GM23338 (cell line): ENCODE measurements at regions not wholly inside any gene's neighbourhood (a gene's known extent, or its start where the extent isn't known, plus 50 kb on each side); places are given as distances from the start of the nearest gene placed in this dataset.

Experiments used
- ATAC-seq: fragments of 200-7000 bp; cut with Tn5 transposase; 3 replicates; pipeline ENCODE4 v1.9.1; 2020
- DNase-seq: peaks from one replicate; pipeline ENCODE4 v3.0.0-alpha.2; 2015; ENCODE audit warnings: low spot score
- H2AFZ ChIP-seq: fragments of 200-600 bp; sonication (generic); 2 replicates; pipeline ENCODE4 v1.8.0; 2016; ENCODE audit warnings: antibody characterized with exemption, mild to moderate bottlenecking, moderate library complexity
- H3F3A ChIP-seq: fragments of 200-600 bp; sonication (generic); replicated peaks from 2 replicates; pipeline ENCODE4 v1.8.0; 2017; ENCODE audit warnings: antibody characterized with exemption, mixed run types, low read depth
- H3K27ac ChIP-seq: fragments of 200-600 bp; sonication (generic); 2 replicates; pipeline ENCODE4 v1.6.1; 2016; ENCODE audit warnings: low read depth
- H3K27me3 ChIP-seq: fragments of 200-600 bp; sonication (generic); 2 replicates; pipeline ENCODE4 v1.8.0; 2016; ENCODE audit warnings: mild to moderate bottlenecking, mixed run types, moderate library complexity; ENCODE audit not compliant: insufficient read depth
- H3K36me3 ChIP-seq: fragments of 200-600 bp; sonication (generic); 2 replicates; pipeline ENCODE4 v1.8.0; 2016; ENCODE audit warnings: mild to moderate bottlenecking; ENCODE audit not compliant: insufficient read depth
- H3K4me1 ChIP-seq: fragments of 200-600 bp; sonication (generic); 2 replicates; pipeline ENCODE4 v1.8.0; 2016; ENCODE audit warnings: mild to moderate bottlenecking, moderate library complexity; ENCODE audit not compliant: insufficient read depth
- H3K4me2 ChIP-seq: fragments of 200-600 bp; sonication (generic); 2 replicates; pipeline ENCODE4 v1.7.1; 2017; ENCODE audit warnings: mixed run types
- H3K4me3 ChIP-seq: fragments of 200-600 bp; sonication (generic); 2 replicates; pipeline ENCODE4 v1.6.1; 2016; ENCODE audit warnings: mixed run types
- H3K79me2 ChIP-seq: fragments of 200-600 bp; sonication (generic); replicated peaks from 2 replicates; pipeline ENCODE4 v1.8.0; 2017; ENCODE audit warnings: mild to moderate bottlenecking; ENCODE audit not compliant: insufficient read depth
- H3K9me2 ChIP-seq: fragments of 200-600 bp; sonication (generic); 2 replicates; pipeline ENCODE4 v1.8.0; 2017; ENCODE audit not compliant: insufficient read depth
- H4K20me1 ChIP-seq: fragments of 200-600 bp; sonication (generic); replicated peaks from 2 replicates; pipeline ENCODE4 v1.8.0; 2017; ENCODE audit warnings: mild to moderate bottlenecking; ENCODE audit not compliant: insufficient read depth
- H3K27ac Mint-ChIP-seq: 2 replicates; pipeline ENCODE4 v1.8.0; 2020; ENCODE audit warnings: inconsistent platforms, mild to moderate bottlenecking, moderate library complexity, mixed read lengths
- H3K27me3 Mint-ChIP-seq: 3 replicates; pipeline ENCODE4 v1.8.0; 2022; ENCODE audit warnings: low read depth, mild to moderate bottlenecking, moderate library complexity, mixed read lengths, inconsistent platforms; ENCODE audit not compliant: insufficient read depth, poor library complexity
- H3K36me3 Mint-ChIP-seq: 3 replicates; pipeline ENCODE4 v1.8.0; 2021; ENCODE audit warnings: low read depth, mild to moderate bottlenecking, inconsistent platforms, moderate library complexity, mixed read lengths
- H3K4me1 Mint-ChIP-seq: 3 replicates; pipeline ENCODE4 v1.8.0; 2020; ENCODE audit warnings: mild to moderate bottlenecking, inconsistent platforms, mixed read lengths
- H3K4me3 Mint-ChIP-seq: 3 replicates; pipeline ENCODE4 v1.8.0; 2021; ENCODE audit warnings: moderate library complexity, mild to moderate bottlenecking, inconsistent platforms, mixed read lengths
- H3K9me3 Mint-ChIP-seq: 3 replicates; pipeline ENCODE4 v1.8.0; 2020; ENCODE audit warnings: moderate library complexity, mild to moderate bottlenecking, inconsistent platforms, mixed read lengths
- ETS1 ChIP-seq: IDR thresholded peaks from 2 replicates; pipeline ENCODE4 v1.6.1; 2016; ENCODE audit warnings: antibody characterized with exemption
- EZH2phosphoT487 ChIP-seq: fragments of 200-600 bp; sonication (generic); IDR thresholded peaks from one replicate; pipeline ENCODE4 v1.8.1; 2018; ENCODE audit warnings: antibody characterized with exemption; ENCODE audit not compliant: unreplicated experiment
- JUNB ChIP-seq: IDR thresholded peaks from one replicate; pipeline ENCODE4 v1.6.1; 2016; ENCODE audit warnings: antibody characterized with exemption; ENCODE audit not compliant: unreplicated experiment
- NANOG ChIP-seq: IDR thresholded peaks from 2 replicates; pipeline ENCODE4 v1.6.1; 2016; ENCODE audit warnings: antibody characterized with exemption, borderline replicate concordance
- POLR2AphosphoS5 ChIP-seq: IDR thresholded peaks from 2 replicates; pipeline ENCODE4 v1.6.1; 2016; ENCODE audit warnings: antibody characterized with exemption, low read depth
- STAT1 ChIP-seq: IDR thresholded peaks from one replicate; pipeline ENCODE4 v1.6.1; 2016; ENCODE audit warnings: antibody characterized with exemption; ENCODE audit not compliant: unreplicated experiment
- ZNF331 ChIP-seq: fragments of 250-450 bp; sonication (Bioruptor Pico); IDR thresholded peaks from 2 replicates; pipeline ENCODE4 v1.5.0; 2020; ENCODE audit warnings: low read depth, mild to moderate bottlenecking, moderate library complexity
- TF ChIP-seq, protein P1 (sequence below): fragments of 250-450 bp; sonication (Bioruptor Pico); IDR thresholded peaks from 2 replicates; pipeline ENCODE4 v1.5.0; 2020; ENCODE audit warnings: mild to moderate bottlenecking, moderate library complexity

GRCh38 chr20:22001886-22002285 lies 296.4 kb downstream of the PAX1 start:
- H3K4me1 Mint-ChIP-seq, result no peaks in the 10 kb centered on the region
- H3K9me3 Mint-ChIP-seq, result no peaks in the 10 kb centered on the region
- Histone ChIP-seq H3K4me2 (no peak overlapping the region), H4K20me1 (no peaks in the 10 kb centered on the region), H2AFZ (no peak overlapping the region), H3K79me2 (no peaks in the 10 kb centered on the region), H3K27ac (no peak overlapping the region), H3K9me2 (no peaks in the 10 kb centered on the region), H3K4me3 (no peak overlapping the region), H3K4me1 (no peaks in the 10 kb centered on the region), H3K27me3 (no peaks in the 10 kb centered on the region), H3K36me3 (no peaks in the 10 kb centered on the region), H3F3A (no peaks in the 10 kb centered on the region)
- no peak overlapping the region for H3K27ac Mint-ChIP-seq
- H3K36me3 Mint-ChIP-seq, result no peaks in the 10 kb centered on the region
- H3K27me3 Mint-ChIP-seq, result no peaks in the 10 kb centered on the region
- no peak for DNase-seq
- ATAC-seq, result no peak
- no peak overlapping the region for H3K4me3 Mint-ChIP-seq
- TF ChIP-seq ETS1 (no peak), EZH2phosphoT487 (no peak), ZNF331 (CRISPR knock-in tag) (no peak), POLR2AphosphoS5 (no peak), NANOG (no peak), JUNB (no peak), STAT1 (no peak)
- TF ChIP-seq, protein P1, sequence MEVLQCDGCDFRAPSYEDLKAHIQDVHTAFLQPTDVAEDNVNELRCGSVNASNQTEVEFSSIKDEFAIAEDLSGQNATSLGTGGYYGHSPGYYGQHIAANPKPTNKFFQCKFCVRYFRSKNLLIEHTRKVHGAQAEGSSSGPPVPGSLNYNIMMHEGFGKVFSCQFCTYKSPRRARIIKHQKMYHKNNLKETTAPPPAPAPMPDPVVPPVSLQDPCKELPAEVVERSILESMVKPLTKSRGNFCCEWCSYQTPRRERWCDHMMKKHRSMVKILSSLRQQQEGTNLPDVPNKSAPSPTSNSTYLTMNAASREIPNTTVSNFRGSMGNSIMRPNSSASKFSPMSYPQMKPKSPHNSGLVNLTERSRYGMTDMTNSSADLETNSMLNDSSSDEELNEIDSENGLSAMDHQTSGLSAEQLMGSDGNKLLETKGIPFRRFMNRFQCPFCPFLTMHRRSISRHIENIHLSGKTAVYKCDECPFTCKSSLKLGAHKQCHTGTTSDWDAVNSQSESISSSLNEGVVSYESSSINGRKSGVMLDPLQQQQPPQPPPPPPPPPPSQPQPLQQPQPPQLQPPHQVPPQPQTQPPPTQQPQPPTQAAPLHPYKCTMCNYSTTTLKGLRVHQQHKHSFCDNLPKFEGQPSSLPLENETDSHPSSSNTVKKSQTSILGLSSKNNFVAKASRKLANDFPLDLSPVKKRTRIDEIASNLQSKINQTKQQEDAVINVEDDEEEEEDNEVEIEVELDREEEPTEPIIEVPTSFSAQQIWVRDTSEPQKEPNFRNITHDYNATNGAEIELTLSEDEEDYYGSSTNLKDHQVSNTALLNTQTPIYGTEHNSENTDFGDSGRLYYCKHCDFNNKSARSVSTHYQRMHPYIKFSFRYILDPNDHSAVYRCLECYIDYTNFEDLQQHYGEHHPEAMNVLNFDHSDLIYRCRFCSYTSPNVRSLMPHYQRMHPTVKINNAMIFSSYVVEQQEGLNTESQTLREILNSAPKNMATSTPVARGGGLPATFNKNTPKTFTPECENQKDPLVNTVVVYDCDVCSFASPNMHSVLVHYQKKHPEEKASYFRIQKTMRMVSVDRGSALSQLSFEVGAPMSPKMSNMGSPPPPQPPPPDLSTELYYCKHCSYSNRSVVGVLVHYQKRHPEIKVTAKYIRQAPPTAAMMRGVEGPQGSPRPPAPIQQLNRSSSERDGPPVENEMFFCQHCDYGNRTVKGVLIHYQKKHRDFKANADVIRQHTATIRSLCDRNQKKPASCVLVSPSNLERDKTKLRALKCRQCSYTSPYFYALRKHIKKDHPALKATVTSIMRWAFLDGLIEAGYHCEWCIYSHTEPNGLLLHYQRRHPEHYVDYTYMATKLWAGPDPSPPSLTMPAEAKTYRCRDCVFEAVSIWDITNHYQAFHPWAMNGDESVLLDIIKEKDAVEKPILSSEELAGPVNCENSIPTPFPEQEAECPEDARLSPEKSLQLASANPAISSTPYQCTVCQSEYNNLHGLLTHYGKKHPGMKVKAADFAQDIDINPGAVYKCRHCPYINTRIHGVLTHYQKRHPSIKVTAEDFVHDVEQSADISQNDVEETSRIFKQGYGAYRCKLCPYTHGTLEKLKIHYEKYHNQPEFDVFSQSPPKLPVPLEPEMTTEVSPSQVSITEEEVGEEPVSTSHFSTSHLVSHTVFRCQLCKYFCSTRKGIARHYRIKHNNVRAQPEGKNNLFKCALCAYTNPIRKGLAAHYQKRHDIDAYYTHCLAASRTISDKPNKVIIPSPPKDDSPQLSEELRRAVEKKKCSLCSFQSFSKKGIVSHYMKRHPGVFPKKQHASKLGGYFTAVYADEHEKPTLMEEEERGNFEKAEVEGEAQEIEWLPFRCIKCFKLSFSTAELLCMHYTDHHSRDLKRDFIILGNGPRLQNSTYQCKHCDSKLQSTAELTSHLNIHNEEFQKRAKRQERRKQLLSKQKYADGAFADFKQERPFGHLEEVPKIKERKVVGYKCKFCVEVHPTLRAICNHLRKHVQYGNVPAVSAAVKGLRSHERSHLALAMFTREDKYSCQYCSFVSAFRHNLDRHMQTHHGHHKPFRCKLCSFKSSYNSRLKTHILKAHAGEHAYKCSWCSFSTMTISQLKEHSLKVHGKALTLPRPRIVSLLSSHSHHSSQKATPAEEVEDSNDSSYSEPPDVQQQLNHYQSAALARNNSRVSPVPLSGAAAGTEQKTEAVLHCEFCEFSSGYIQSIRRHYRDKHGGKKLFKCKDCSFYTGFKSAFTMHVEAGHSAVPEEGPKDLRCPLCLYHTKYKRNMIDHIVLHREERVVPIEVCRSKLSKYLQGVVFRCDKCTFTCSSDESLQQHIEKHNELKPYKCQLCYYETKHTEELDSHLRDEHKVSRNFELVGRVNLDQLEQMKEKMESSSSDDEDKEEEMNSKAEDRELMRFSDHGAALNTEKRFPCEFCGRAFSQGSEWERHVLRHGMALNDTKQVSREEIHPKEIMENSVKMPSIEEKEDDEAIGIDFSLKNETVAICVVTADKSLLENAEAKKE (CRISPR knock-in tag), result no peak
